ENCODE measurements at regions not wholly inside any gene's neighbourhood (a gene's known extent, or its start where the extent isn't known, plus 50 kb on each side); places are given as distances from the start of the nearest gene placed in this dataset.
A peak's percentile ranks its signal among the peaks of the same experiment; 100 is the strongest.

DNA sequence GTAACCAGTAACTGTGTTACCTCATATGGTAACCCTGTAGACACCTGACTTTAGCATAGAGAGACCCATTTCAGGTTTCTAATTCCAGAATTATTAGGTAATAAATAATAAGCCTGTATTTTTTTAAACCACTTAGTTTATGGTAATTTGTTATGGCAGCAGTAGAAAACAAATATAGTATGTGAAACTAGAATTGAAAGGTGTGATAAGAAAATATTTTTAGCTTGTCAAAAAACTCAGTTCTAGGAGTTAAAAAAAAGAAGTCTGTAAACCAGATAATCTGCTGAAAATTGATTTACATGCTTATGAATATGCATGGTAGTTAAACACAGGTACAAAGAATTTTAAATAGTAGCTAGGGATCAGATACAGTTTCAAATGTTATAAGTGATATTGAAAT lies 695.0 kb upstream of the GJE1 start:
- no peak for DNase-seq
- Mint-ChIP-seq H3K27me3 (ENCODE audit: insufficient read depth) (no peaks in the 10 kb centered on the region), H3K36me3 (ENCODE audit: low read depth) (peaks cover 8% of the 10 kb centered on the region), H3K27ac (no peak overlapping the region), H3K4me1 (ENCODE audit: low read depth) (no peaks in the 10 kb centered on the region), H3K9me3 (peaks cover 4% of the 10 kb centered on the region; the same call in 1 of the 2 replicates), H3K4me3 (no peak overlapping the region)
- TF ChIP-seq, protein P1, sequence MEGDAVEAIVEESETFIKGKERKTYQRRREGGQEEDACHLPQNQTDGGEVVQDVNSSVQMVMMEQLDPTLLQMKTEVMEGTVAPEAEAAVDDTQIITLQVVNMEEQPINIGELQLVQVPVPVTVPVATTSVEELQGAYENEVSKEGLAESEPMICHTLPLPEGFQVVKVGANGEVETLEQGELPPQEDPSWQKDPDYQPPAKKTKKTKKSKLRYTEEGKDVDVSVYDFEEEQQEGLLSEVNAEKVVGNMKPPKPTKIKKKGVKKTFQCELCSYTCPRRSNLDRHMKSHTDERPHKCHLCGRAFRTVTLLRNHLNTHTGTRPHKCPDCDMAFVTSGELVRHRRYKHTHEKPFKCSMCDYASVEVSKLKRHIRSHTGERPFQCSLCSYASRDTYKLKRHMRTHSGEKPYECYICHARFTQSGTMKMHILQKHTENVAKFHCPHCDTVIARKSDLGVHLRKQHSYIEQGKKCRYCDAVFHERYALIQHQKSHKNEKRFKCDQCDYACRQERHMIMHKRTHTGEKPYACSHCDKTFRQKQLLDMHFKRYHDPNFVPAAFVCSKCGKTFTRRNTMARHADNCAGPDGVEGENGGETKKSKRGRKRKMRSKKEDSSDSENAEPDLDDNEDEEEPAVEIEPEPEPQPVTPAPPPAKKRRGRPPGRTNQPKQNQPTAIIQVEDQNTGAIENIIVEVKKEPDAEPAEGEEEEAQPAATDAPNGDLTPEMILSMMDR (IDR thresholded peaks at IDR 0.05) = no peak

DNA sequence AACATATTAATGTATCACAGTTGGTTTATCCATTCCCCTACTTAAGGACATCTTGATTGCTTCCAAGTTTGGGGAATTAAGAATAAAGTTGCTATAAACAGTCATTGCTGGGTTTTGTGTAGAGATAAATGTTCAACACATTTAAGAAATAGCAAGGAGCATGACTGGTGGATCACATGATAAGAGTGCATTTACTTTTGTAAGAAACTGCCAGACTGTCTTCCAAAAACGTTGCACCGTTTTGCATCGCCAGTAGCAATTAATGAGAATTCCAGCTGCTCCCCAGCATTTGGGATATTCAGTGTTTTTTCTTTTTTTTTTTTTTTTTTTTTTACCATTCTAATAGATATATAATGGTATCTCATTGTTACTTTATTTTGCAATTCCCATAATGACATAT lies 695.7 kb upstream of the GJE1 start:
- H3K4me1 Mint-ChIP-seq (ENCODE audit: low read depth) = no peaks in the 10 kb centered on the region
- TF ChIP-seq, protein P1 (IDR thresholded peaks at IDR 0.05) = no peak
- no peaks in the 10 kb centered on the region for H3K27me3 Mint-ChIP-seq (ENCODE audit: insufficient read depth)
- no peak overlapping the region for H3K4me3 Mint-ChIP-seq
- H3K9me3 Mint-ChIP-seq = peaks cover 4% of the 10 kb centered on the region; the same call in 1 of the 2 replicates
- no peak overlapping the region for H3K27ac Mint-ChIP-seq
- peaks cover 8% of the 10 kb centered on the region for H3K36me3 Mint-ChIP-seq (ENCODE audit: low read depth)
- no peak for DNase-seq

DNA sequence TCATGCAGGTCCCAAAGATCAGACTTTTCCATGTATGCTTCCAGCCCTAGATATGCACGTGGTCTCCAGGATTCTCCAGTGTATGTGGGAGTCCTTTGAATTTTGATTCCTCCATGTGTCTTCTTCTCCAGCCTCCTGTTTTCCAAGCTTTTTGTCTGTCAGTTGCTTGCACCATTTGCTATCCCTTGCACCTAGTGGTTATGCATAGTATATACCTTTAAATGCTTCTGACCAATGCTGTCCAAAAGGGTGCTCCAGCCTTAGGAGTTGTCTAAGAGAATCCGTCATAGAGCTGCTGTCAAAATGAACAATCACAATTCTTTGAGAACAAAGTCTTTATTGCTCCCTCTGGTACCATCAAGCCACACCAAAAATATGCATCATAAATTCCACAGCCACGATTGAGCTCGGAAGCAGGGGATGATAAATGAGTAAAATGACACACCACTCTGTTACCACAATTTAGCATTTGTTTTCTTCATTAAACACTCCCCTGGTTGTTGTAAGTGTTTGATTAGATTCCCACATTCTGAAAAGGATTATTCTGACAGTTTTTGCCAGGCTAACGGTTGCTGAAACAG lies 706.2 kb upstream of the GJE1 start:
- Mint-ChIP-seq H3K27me3 (ENCODE audit: insufficient read depth) (no peaks in the 10 kb centered on the region), H3K36me3 (ENCODE audit: low read depth) (peaks cover 26% of the 10 kb centered on the region)

DNA sequence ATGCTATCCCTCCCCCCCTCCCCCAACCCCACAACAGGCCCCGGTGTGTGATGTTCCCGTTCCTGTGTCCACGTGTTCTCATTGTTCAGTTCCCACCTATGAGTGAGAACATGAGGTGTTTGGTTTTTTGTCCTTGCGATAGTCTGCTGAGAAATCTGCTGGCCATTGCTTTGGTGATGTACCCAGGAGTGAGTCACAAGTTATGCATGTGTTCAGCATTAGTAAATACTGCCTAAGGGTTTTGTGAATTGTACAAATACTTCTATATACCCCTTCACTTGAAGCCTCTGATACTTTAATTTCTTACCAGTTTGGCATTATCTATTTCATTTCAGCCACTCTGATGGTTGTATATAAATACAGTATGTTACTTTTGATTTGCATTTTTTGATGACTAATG lies 711.3 kb upstream of the GJE1 start:
- Mint-ChIP-seq H3K27me3 (ENCODE audit: insufficient read depth) (no peaks in the 10 kb centered on the region), H3K9me3 (peaks cover 16% of the 10 kb centered on the region), H3K36me3 (ENCODE audit: low read depth) (peaks cover 22% of the 10 kb centered on the region), H3K4me1 (ENCODE audit: low read depth) (peaks cover 31% of the 10 kb centered on the region), H3K27ac (peak overlapping the region; percentile 80), H3K4me3 (peak overlapping the region; percentile 57; the same call in 1 of the 2 replicates)
- TF ChIP-seq, protein P1 (IDR thresholded peaks at IDR 0.05) = no peak
- peak; percentile 80 for DNase-seq

More for the DNA sequence above, 706.2 kb upstream of the GJE1 start:
- DNase-seq = no peak
- H3K9me3 Mint-ChIP-seq = peaks cover 13% of the 10 kb centered on the region
- TF ChIP-seq, protein P1 (IDR thresholded peaks at IDR 0.05) = peak; percentile 33; the same call in 1 of the 2 replicates
- peaks cover 23% of the 10 kb centered on the region for H3K4me1 Mint-ChIP-seq (ENCODE audit: low read depth)
- H3K4me3 Mint-ChIP-seq = no peak overlapping the region
- no peak overlapping the region for H3K27ac Mint-ChIP-seq

DNA sequence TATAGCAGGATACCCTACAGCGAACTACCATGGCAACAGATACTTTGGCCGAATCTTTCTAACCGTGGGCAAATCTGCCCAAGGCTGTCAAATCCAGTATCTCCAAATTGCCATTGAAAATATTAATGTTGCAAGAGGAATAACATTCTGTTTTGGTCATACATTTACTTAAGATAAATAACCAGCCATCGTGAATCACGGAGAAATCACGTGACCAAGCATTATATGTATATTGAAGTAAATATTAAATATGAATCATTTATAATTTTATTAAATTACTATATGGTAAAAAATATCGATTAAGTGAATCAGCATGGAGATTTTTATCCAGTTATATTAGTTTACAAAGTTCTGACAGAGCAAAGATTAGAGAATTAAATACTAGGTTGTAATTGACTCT lies 714.6 kb upstream of the GJE1 start:
- Mint-ChIP-seq H3K4me3 (no peak overlapping the region), H3K9me3 (peaks cover 4% of the 10 kb centered on the region), H3K36me3 (ENCODE audit: low read depth) (peaks cover 10% of the 10 kb centered on the region), H3K27ac (no peak overlapping the region), H3K27me3 (ENCODE audit: insufficient read depth) (no peaks in the 10 kb centered on the region), H3K4me1 (ENCODE audit: low read depth) (peaks cover 41% of the 10 kb centered on the region)
- DNase-seq = no peak
- TF ChIP-seq, protein P1 (IDR thresholded peaks at IDR 0.05) = no peak

All from HFFc6 (cell line).